ENCODE measurements at regions not wholly inside any gene's neighbourhood (a gene's known extent, or its start where the extent isn't known, plus 50 kb on each side); places are given as distances from the start of the nearest gene placed in this dataset.
"Not testable (repeated sequence)": the region's sequence is repeated elsewhere in the genome, so short reads cannot be mapped to it uniquely, and the experiment has no call there.

DNA sequence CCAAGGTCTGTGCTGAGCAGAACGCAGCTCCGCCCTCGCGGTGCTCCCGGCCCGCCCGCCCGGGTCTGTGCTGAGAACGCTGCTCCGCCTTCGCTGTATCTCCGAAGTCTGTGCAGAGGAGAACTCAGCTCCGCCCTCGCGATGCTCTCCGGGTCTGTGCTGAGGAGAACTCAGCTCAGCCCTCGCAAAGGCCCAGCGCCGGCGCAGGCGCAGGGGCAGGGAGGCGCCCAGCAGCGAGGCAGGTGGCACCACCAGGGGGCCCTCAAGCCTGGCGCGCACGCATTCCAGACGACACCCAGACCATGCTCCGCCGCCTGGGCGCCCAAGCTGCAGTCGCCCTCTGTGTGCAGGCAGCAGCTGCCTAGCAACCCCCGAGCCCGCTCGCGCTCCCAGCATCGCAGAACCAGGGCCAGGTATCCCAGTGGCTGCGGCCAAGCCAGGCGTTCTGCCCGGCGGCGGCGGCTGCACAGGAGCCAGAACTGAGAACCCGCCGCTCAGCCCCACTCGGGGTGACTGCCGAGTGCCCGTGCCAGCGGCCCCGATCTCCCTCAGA lies 672.1 kb upstream of the DEFB115 start:
- peak; percentile 73 to 77 (median 73) for DNase-seq
- H3K27me3 ChIP-seq; H3K4me1 ChIP-seq; H3K36me3 ChIP-seq; intact Hi-C loops (cut with DNase I); H3K27ac ChIP-seq; H3K9me3 ChIP-seq: not testable (repeated sequence)
- peak; percentile 83 to 100 (median 100) for ATAC-seq
- TF ChIP-seq, protein P1, sequence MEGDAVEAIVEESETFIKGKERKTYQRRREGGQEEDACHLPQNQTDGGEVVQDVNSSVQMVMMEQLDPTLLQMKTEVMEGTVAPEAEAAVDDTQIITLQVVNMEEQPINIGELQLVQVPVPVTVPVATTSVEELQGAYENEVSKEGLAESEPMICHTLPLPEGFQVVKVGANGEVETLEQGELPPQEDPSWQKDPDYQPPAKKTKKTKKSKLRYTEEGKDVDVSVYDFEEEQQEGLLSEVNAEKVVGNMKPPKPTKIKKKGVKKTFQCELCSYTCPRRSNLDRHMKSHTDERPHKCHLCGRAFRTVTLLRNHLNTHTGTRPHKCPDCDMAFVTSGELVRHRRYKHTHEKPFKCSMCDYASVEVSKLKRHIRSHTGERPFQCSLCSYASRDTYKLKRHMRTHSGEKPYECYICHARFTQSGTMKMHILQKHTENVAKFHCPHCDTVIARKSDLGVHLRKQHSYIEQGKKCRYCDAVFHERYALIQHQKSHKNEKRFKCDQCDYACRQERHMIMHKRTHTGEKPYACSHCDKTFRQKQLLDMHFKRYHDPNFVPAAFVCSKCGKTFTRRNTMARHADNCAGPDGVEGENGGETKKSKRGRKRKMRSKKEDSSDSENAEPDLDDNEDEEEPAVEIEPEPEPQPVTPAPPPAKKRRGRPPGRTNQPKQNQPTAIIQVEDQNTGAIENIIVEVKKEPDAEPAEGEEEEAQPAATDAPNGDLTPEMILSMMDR (IDR thresholded peaks at IDR 0.05) = peak in 3 of 4 donors; percentile 24 to 60 (median 28)
- WGBS (ENCODE audit: insufficient coverage, low coverage, low lambda C conversion rate, missing lambda C conversion rate) = no CpG with 5 or more reads among the region's 49 CpGs
- peak overlapping the region in 2 of 3 donors; percentile 11 to 48 for H3K4me3 ChIP-seq

DNA sequence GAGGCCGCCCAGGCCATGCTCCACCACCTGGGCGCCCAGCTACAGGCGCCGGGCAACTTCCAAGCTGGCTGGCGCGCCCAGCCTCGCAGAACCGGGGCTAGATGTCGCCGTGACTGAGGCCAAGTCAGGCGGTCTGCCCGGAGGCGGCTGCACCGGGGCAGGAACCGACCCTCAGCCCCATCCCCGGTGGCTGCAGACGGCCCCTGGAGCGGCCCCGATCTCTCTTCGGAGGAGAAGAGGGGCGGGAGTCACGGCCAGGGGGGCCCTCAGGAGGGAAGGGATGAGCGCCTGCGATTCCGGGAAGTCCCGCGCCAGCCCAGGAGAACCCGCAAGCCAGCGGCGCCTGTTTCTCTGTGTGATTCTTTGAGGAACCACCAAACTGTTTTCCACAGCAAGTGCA lies 671.3 kb upstream of the DEFB115 start:
- WGBS (ENCODE audit: insufficient coverage, low coverage, low lambda C conversion rate, missing lambda C conversion rate) = no CpG with 5 or more reads among the region's 30 CpGs
- DNase-seq; H3K36me3 ChIP-seq; H3K27ac ChIP-seq; H3K27me3 ChIP-seq; H3K9me3 ChIP-seq; H3K4me1 ChIP-seq; intact Hi-C loops (cut with DNase I); ATAC-seq: not testable (repeated sequence)
- peak overlapping the region in 1 of 3 donors; percentile 48 for H3K4me3 ChIP-seq

GRCh38 chr20:30593572-30593971 lies 663.9 kb upstream of the DEFB115 start:
- Histone ChIP-seq H3K27ac (no peak overlapping the region), H3K27me3 (no peaks in the 10 kb centered on the region), H3K4me1 (no peaks in the 10 kb centered on the region), H3K4me3 (no peak overlapping the region), H3K9me3 (no peaks in the 10 kb centered on the region), H3K36me3 (no peaks in the 10 kb centered on the region)
- intact Hi-C loops (cut with DNase I) = no loop called here
- TF ChIP-seq, protein P1 (IDR thresholded peaks at IDR 0.05) = no peak
- no peak for TF ChIP-seq POLR2A (IDR thresholded peaks at IDR 0.05)
- 64% methylated on average over 7 of the region's 22 CpGs for WGBS (ENCODE audit: insufficient coverage, low coverage, low lambda C conversion rate, missing lambda C conversion rate)
- DNase-seq = no peak
- no peak for ATAC-seq

- no peaks in the 10 kb centered on the region for H3K36me3 ChIP-seq
- 18% methylated on average over 2 of the region's 18 CpGs for WGBS (ENCODE audit: insufficient coverage, low coverage, low lambda C conversion rate, missing lambda C conversion rate)
- TF ChIP-seq, protein P1 (IDR thresholded peaks at IDR 0.05) = no peak
- TF ChIP-seq POLR2A (IDR thresholded peaks at IDR 0.05) = no peak
- H3K9me3 ChIP-seq = no peaks in the 10 kb centered on the region
- peak in 1 of 4 donors; percentile 41 for ATAC-seq
- H3K4me3 ChIP-seq = no peak overlapping the region
- intact Hi-C loops (cut with DNase I) = no loop called here
- H3K27ac ChIP-seq = no peak overlapping the region
- H3K27me3 ChIP-seq = no peaks in the 10 kb centered on the region
- DNase-seq = no peak
- H3K4me1 ChIP-seq = no peaks in the 10 kb centered on the region
Observed at GRCh38 chr20:30594112-30594511, 663.4 kb upstream of the DEFB115 start.

- TF ChIP-seq, protein P1 (IDR thresholded peaks at IDR 0.05) = no peak
- TF ChIP-seq POLR2A (IDR thresholded peaks at IDR 0.05) = no peak
- intact Hi-C loops (cut with DNase I) = no loop called here
- ATAC-seq (no peak), DNase-seq (no peak)
- H3K9me3 ChIP-seq = no peaks in the 10 kb centered on the region
- no peaks in the 10 kb centered on the region for H3K27me3 ChIP-seq
- H3K4me1 ChIP-seq = no peaks in the 10 kb centered on the region
- H3K4me3 ChIP-seq = no peak overlapping the region
- no peak overlapping the region for H3K27ac ChIP-seq
- 70% methylated on average over 3 of the region's 3 CpGs for WGBS (ENCODE audit: insufficient coverage, low coverage, low lambda C conversion rate, missing lambda C conversion rate)
- H3K36me3 ChIP-seq = no peaks in the 10 kb centered on the region
Observed at GRCh38 chr20:30595698-30596097, 661.8 kb upstream of the DEFB115 start.

DNA sequence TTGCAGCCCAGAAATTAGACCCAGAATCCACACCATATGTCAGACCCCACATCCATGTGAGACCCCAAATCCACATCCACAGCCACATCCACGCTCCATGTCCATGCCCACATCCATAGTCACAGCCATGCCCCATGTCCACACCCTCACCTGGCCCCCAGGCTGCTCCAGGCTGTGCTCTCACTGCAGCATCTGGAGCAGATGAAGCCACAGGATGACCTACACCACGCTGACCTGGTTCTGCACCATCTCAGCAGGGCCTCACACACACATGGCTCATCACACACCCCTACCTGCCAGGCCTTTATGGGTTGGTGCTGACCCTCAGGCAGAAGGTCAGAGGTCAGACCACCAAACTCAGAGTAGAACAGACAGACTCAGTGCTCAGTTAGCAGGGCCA lies 660.0 kb upstream of the DEFB115 start:
- DNase-seq; ATAC-seq; H3K4me1 ChIP-seq; H3K36me3 ChIP-seq; H3K9me3 ChIP-seq; H3K4me3 ChIP-seq; H3K27me3 ChIP-seq; intact Hi-C loops (cut with DNase I); H3K27ac ChIP-seq: not testable (repeated sequence)
- WGBS (ENCODE audit: insufficient coverage, low coverage, low lambda C conversion rate, missing lambda C conversion rate) = 50% methylated on average over 1 of the region's 2 CpGs
